ENCODE measurements at regions not wholly inside any gene's neighbourhood (a gene's known extent, or its start where the extent isn't known, plus 50 kb on each side); places are given as distances from the start of the nearest gene placed in this dataset.

- in situ Hi-C loops (cut with HindIII; ENCODE audit: extremely low pct_ligation_motif_present, low pct_unique_long_range_greater_than_20kb) (no loop called here), intact Hi-C loops (cut with micrococcal nuclease; ENCODE audit: unreplicated experiment) (no loop called here)
- no peaks in the 10 kb centered on the region for H3K27me3 ChIP-seq (ENCODE audit: control insufficient read depth in 1 of 2, insufficient read depth in 2 of 2, low read length in 2 of 2)
- DNase-seq (ENCODE audit: low spot score) (no peak), ATAC-seq (no peak), FAIRE-seq (no peak)
- no peak overlapping the region for H3K9ac ChIP-seq (ENCODE audit: insufficient read depth, low read depth, low read length)
- H3K4me1 ChIP-seq (ENCODE audit: insufficient read depth, low read length): no peaks in the 10 kb centered on the region
- no peak overlapping the region for H2AFZ ChIP-seq (ENCODE audit: low read length)
- BruUV-seq (replicated peaks): no TSS peak
- ChIA-PET CTCF (ENCODE audit: low intra/inter-chr PET ratio, low total read pairs) (no interaction called here), POLR2A (no interaction called here)
- H3K9me3 ChIP-seq (ENCODE audit: low read length): peaks cover 62% of the 10 kb centered on the region
- H3K4me3 ChIP-seq (replicated peaks in 1 of 3; ENCODE audit: insufficient read depth in 1 of 3, low read depth in 2 of 3, low read length in 3 of 3): no peak overlapping the region
- no peak overlapping the region for H3K27ac ChIP-seq (ENCODE audit: extremely low read length, insufficient read depth, low read length)
- no peaks in the 10 kb centered on the region for H4K20me1 ChIP-seq (ENCODE audit: insufficient read depth, low read length)
- 3% methylated on average over 1 of the region's 1 CpG for WGBS (ENCODE audit: low lambda C conversion rate)
- no peaks in the 10 kb centered on the region for H3K36me3 ChIP-seq (replicated peaks in 1 of 2; ENCODE audit: control insufficient read depth in 1 of 2, insufficient read depth in 2 of 2, low read length in 2 of 2)
- no peak overlapping the region for H3K4me2 ChIP-seq (ENCODE audit: low read depth, low read length)
- no peaks in the 10 kb centered on the region for H3K79me2 ChIP-seq (ENCODE audit: insufficient read depth, low read length)
- no peak for TF ChIP-seq U2AF1 (optimal IDR thresholded peaks at IDR 0.05; ENCODE audit: low read depth, low read length)
- no peak for TF ChIP-seq KLF13 (CRISPR knock-in tag; IDR thresholded peaks at IDR 0.05)
- no peak for TF ChIP-seq ZFX (CRISPR knock-in tag; IDR thresholded peaks at IDR 0.05; ENCODE audit: low read depth)
- no peak for TF ChIP-seq ZNF788 (CRISPR knock-in tag; IDR thresholded peaks at IDR 0.05; ENCODE audit: borderline replicate concordance)
- no peak for TF ChIP-seq KLF16 (CRISPR knock-in tag; IDR thresholded peaks at IDR 0.05)
- no peak for TF ChIP-seq MXD3 (CRISPR knock-in tag; IDR thresholded peaks at IDR 0.05)
- TF ChIP-seq MED8 (CRISPR knock-in tag; IDR thresholded peaks at IDR 0.05; ENCODE audit: insufficient replicate concordance): no peak
- TF ChIP-seq ZBTB46 (CRISPR knock-in tag; IDR thresholded peaks at IDR 0.05; ENCODE audit: borderline replicate concordance): no peak
- TF ChIP-seq SMARCC2 (IDR thresholded peaks at IDR 0.05): no peak
- TF ChIP-seq JUND (CRISPR knock-in tag; IDR thresholded peaks at IDR 0.05): no peak
- no peak for TF ChIP-seq ETS1 (CRISPR knock-in tag; IDR thresholded peaks at IDR 0.05)
- TF ChIP-seq HNRNPUL1 (IDR thresholded peaks at IDR 0.05; ENCODE audit: low read depth, low read length): no peak
- TF ChIP-seq SMYD3 (CRISPR knock-in tag; IDR thresholded peaks at IDR 0.05): no peak
- no peak for TF ChIP-seq ZNF784 (CRISPR knock-in tag; IDR thresholded peaks at IDR 0.05; ENCODE audit: borderline replicate concordance)
Observed at GRCh38 chr4:45063696-45064095, 337.3 kb upstream of the GNPDA2 start.

Data from HepG2 (cell line).